Panc1 (cell line): ENCODE measurements at regions not wholly inside any gene's neighbourhood (a gene's known extent, or its start where the extent isn't known, plus 50 kb on each side); places are given as distances from the start of the nearest gene placed in this dataset.

ENCODE experiments used
- POLR2AphosphoS5 ChIP-seq: IDR thresholded peaks from 2 replicates; pipeline ENCODE4 v1.6.1; 2012; ENCODE audit warnings: mild to moderate bottlenecking, low read depth, low read length, moderate library complexity
- SIN3A ChIP-seq: IDR thresholded peaks from 2 replicates; pipeline ENCODE4 v1.6.1; 2012; ENCODE audit warnings: low read depth, mild to moderate bottlenecking, low read length, moderate library complexity, borderline replicate concordance; ENCODE audit not compliant: insufficient read depth
- TCF7L2 ChIP-seq: IDR thresholded peaks from 2 replicates; pipeline ENCODE4 v1.6.1; 2011; ENCODE audit warnings: mild to moderate bottlenecking, low read depth, low read length, inconsistent platforms
- TF ChIP-seq, protein P1 (sequence below): fragments of 450-650 bp; IDR thresholded peaks from 2 replicates; pipeline ENCODE4 v1.5.1; 2017; ENCODE audit warnings: mild to moderate bottlenecking
- TF ChIP-seq, protein P2 (sequence below), 2 experiments: IDR thresholded peaks; 2 replicates each; pipeline ENCODE4 v1.6.1; 2011 to 2012; ENCODE audit warnings: low read depth in 2 of 2, control low read depth in 1 of 2, low read length in 1 of 2, mild to moderate bottlenecking in 1 of 2, moderate library complexity in 1 of 2; ENCODE audit not compliant: insufficient read depth in 1 of 2

DNA sequence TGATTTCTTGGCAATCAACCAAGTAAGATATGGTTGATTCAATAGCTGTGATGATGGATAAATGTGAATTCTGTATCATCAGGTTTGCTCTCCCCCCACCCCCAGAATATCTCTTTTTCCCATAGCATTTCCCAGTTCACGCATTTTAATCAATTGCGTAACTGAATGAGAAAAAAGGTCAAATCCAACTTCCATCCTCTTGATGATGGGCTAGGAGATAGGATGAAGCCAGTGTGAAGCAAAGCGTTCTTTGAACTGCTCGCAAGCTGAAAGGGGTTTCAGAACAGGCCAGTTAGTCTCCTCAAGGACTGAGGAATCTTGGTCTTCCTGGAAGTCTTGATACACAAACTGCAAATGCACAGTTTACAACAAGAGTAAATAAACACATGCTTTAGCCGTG, 94.5 kb upstream of the ARMC3 start:
- TF ChIP-seq, protein P1, sequence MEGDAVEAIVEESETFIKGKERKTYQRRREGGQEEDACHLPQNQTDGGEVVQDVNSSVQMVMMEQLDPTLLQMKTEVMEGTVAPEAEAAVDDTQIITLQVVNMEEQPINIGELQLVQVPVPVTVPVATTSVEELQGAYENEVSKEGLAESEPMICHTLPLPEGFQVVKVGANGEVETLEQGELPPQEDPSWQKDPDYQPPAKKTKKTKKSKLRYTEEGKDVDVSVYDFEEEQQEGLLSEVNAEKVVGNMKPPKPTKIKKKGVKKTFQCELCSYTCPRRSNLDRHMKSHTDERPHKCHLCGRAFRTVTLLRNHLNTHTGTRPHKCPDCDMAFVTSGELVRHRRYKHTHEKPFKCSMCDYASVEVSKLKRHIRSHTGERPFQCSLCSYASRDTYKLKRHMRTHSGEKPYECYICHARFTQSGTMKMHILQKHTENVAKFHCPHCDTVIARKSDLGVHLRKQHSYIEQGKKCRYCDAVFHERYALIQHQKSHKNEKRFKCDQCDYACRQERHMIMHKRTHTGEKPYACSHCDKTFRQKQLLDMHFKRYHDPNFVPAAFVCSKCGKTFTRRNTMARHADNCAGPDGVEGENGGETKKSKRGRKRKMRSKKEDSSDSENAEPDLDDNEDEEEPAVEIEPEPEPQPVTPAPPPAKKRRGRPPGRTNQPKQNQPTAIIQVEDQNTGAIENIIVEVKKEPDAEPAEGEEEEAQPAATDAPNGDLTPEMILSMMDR, result no peak
- no peak for TF ChIP-seq TCF7L2
- no peak for TF ChIP-seq SIN3A
- TF ChIP-seq, protein P2, sequence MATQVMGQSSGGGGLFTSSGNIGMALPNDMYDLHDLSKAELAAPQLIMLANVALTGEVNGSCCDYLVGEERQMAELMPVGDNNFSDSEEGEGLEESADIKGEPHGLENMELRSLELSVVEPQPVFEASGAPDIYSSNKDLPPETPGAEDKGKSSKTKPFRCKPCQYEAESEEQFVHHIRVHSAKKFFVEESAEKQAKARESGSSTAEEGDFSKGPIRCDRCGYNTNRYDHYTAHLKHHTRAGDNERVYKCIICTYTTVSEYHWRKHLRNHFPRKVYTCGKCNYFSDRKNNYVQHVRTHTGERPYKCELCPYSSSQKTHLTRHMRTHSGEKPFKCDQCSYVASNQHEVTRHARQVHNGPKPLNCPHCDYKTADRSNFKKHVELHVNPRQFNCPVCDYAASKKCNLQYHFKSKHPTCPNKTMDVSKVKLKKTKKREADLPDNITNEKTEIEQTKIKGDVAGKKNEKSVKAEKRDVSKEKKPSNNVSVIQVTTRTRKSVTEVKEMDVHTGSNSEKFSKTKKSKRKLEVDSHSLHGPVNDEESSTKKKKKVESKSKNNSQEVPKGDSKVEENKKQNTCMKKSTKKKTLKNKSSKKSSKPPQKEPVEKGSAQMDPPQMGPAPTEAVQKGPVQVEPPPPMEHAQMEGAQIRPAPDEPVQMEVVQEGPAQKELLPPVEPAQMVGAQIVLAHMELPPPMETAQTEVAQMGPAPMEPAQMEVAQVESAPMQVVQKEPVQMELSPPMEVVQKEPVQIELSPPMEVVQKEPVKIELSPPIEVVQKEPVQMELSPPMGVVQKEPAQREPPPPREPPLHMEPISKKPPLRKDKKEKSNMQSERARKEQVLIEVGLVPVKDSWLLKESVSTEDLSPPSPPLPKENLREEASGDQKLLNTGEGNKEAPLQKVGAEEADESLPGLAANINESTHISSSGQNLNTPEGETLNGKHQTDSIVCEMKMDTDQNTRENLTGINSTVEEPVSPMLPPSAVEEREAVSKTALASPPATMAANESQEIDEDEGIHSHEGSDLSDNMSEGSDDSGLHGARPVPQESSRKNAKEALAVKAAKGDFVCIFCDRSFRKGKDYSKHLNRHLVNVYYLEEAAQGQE (IDR thresholded peaks at IDR 0.05; ENCODE audit: insufficient read depth in 1 of 2, low read depth in 2 of 2, low read length in 1 of 2), result no peak
- no peak for TF ChIP-seq POLR2AphosphoS5
